DOHH2 (cell line): ENCODE measurements at regions not wholly inside any gene's neighbourhood (a gene's known extent, or its start where the extent isn't known, plus 50 kb on each side); places are given as distances from the start of the nearest gene placed in this dataset.

ENCODE experiments used
- EZH2phosphoT487 ChIP-seq: fragments of 200-600 bp; sonication (generic); IDR thresholded peaks from 2 replicates; pipeline ENCODE4 v1.6.1; 2017; ENCODE audit warnings: borderline replicate concordance, mild to moderate bottlenecking, antibody characterized with exemption, low read length, moderate library complexity, mixed read lengths
- TF ChIP-seq, protein P1 (sequence below): fragments of 200-600 bp; sonication (generic); IDR thresholded peaks from one replicate; pipeline ENCODE4 v1.5.1; 2014; ENCODE audit warnings: antibody characterized with exemption, mild to moderate bottlenecking, low read depth, low read length; ENCODE audit not compliant: poor library complexity, severe bottlenecking

- TF ChIP-seq, protein P1, sequence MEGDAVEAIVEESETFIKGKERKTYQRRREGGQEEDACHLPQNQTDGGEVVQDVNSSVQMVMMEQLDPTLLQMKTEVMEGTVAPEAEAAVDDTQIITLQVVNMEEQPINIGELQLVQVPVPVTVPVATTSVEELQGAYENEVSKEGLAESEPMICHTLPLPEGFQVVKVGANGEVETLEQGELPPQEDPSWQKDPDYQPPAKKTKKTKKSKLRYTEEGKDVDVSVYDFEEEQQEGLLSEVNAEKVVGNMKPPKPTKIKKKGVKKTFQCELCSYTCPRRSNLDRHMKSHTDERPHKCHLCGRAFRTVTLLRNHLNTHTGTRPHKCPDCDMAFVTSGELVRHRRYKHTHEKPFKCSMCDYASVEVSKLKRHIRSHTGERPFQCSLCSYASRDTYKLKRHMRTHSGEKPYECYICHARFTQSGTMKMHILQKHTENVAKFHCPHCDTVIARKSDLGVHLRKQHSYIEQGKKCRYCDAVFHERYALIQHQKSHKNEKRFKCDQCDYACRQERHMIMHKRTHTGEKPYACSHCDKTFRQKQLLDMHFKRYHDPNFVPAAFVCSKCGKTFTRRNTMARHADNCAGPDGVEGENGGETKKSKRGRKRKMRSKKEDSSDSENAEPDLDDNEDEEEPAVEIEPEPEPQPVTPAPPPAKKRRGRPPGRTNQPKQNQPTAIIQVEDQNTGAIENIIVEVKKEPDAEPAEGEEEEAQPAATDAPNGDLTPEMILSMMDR: no peak
- no peak for TF ChIP-seq EZH2phosphoT487
Measured at GRCh38 chr2:103810875-103811274, 1043.0 kb upstream of the POU3F3 start.
